Upper lobe of left lung (tissue), 6 donors: ENCODE measurements at regions not wholly inside any gene's neighbourhood (a gene's known extent, or its start where the extent isn't known, plus 50 kb on each side); places are given as distances from the start of the nearest gene placed in this dataset.

Experiments
- ATAC-seq, 2 donors: fragments of 200-7000 bp; cut with Tn5 transposase; one replicate each; pipeline ENCODE4 v1.9.1; 2022; ENCODE audit warnings: mild to moderate bottlenecking in 2 of 2, moderate library complexity in 2 of 2; ENCODE audit not compliant: low FRiP score in 2 of 2
- DNase-seq, 2 donors: peaks; one replicate each; pipeline ENCODE4 v3.0.0-alpha.2; 2019 to 2020
- H3K27ac ChIP-seq, 4 donors: fragments of 200-600 bp; sonication (generic); one replicate each; pipeline ENCODE4 v1.5.1; 2016 to 2019
- H3K27me3 ChIP-seq, 4 donors: fragments of 200-600 bp; sonication (generic); one replicate each; pipeline ENCODE4 v1.5.1; 2017 to 2019
- H3K36me3 ChIP-seq, 4 donors: fragments of 200-600 bp; sonication (generic); one replicate each; pipeline ENCODE4 v1.5.1; 2016 to 2019
- H3K4me1 ChIP-seq, 4 donors: fragments of 200-600 bp; sonication (generic); one replicate each; pipeline ENCODE4 v1.5.1; 2018 to 2019
- H3K4me3 ChIP-seq, 4 donors: fragments of 200-600 bp; sonication (generic); one replicate each; pipeline ENCODE4 v1.5.1; 2017 to 2019; ENCODE audit warnings: mild to moderate bottlenecking in 2 of 4, moderate library complexity in 1 of 4
- H3K9me3 ChIP-seq, 4 donors: fragments of 200-600 bp; sonication (generic); one replicate each; pipeline ENCODE4 v1.5.1; 2018 to 2019
- CTCF ChIP-seq, 6 experiments: fragments of 450-650 bp in 4 of 6; fragments of 200-600 bp in 2 of 6; sonication (generic) in 2 of 6; IDR thresholded peaks; one replicate each; pipeline ENCODE4 v1.5.1; 2016 to 2019; ENCODE audit warnings: antibody characterized with exemption in 6 of 6
- EP300 ChIP-seq, 4 donors: sonication (generic); formaldehyde crosslinking; IDR thresholded peaks; one replicate each; pipeline ENCODE4 v1.5.1; 2017; ENCODE audit warnings: antibody characterized with exemption in 4 of 4, control low read depth in 2 of 4
- POLR2A ChIP-seq, 4 donors: fragments of 450-650 bp; IDR thresholded peaks; one replicate each; pipeline ENCODE4 v1.5.1; 2016 to 2017; ENCODE audit warnings: antibody characterized with exemption in 4 of 4, mild to moderate bottlenecking in 2 of 4
- POLR2AphosphoS5 ChIP-seq, 2 donors: sonication (generic); formaldehyde crosslinking; IDR thresholded peaks; one replicate each; pipeline ENCODE4 v1.5.1; 2017; ENCODE audit warnings: antibody characterized with exemption in 2 of 2
- WGBS, 2 donors: methylation state at CpG; one replicate each; pipeline ENCODE4 v1.1.5; 2017 to 2018; 5-methylcytosine and 5-hydroxymethylcytosine counted together
- donor health status: DM: no; HTN: no; CAD: no; lungs with moderate emphysema.
- donor health status: DM: no; HTN: yes; CAD: no; lungs with severe emphysema.

- WGBS, 2 donors = 74 to 75% methylated on average over 5 of the region's 5 CpGs
Observed at GRCh38 chr11:98862169-98862568, 158.6 kb upstream of the CNTN5 start.

GRCh38 chr11:98871690-98872089, 149.1 kb upstream of the CNTN5 start:
- H3K4me3 ChIP-seq = no peak overlapping the region
- no peak overlapping the region for H3K27ac ChIP-seq
- TF ChIP-seq CTCF (IDR thresholded peaks at IDR 0.05) (no peak), POLR2AphosphoS5 (IDR thresholded peaks at IDR 0.05) (no peak), POLR2A (IDR thresholded peaks at IDR 0.05) (no peak), EP300 (IDR thresholded peaks at IDR 0.05) (no peak)
- 87 to 89% methylated on average over 3 of the region's 3 CpGs for WGBS, 2 donors
- DNase-seq (no peak), ATAC-seq (no peak)
- H3K36me3 ChIP-seq = no peaks in the 10 kb centered on the region
- no peaks in the 10 kb centered on the region for H3K4me1 ChIP-seq
- H3K27me3 ChIP-seq = no peaks in the 10 kb centered on the region
- H3K9me3 ChIP-seq = no peaks in the 10 kb centered on the region

More at GRCh38 chr11:98862169-98862568, 158.6 kb upstream of the CNTN5 start:
- DNase-seq = no peak
- Histone ChIP-seq H3K4me1 (no peaks in the 10 kb centered on the region), H3K27me3 (no peaks in the 10 kb centered on the region), H3K27ac (no peak overlapping the region), H3K36me3 (no peaks in the 10 kb centered on the region), H3K9me3 (no peaks in the 10 kb centered on the region), H3K4me3 (no peak overlapping the region)
- TF ChIP-seq POLR2AphosphoS5 (IDR thresholded peaks at IDR 0.05) (no peak), POLR2A (IDR thresholded peaks at IDR 0.05) (no peak), CTCF (IDR thresholded peaks at IDR 0.05) (no peak), EP300 (IDR thresholded peaks at IDR 0.05) (no peak)
- ATAC-seq = no peak

- no peak for TF ChIP-seq CTCF (IDR thresholded peaks at IDR 0.05)
- no peak for TF ChIP-seq EP300 (IDR thresholded peaks at IDR 0.05)
- no peak for TF ChIP-seq POLR2AphosphoS5 (IDR thresholded peaks at IDR 0.05)
- no peak for TF ChIP-seq POLR2A (IDR thresholded peaks at IDR 0.05)
- H3K36me3 ChIP-seq = no peaks in the 10 kb centered on the region
- DNase-seq (no peak), ATAC-seq (no peak)
- H3K4me3 ChIP-seq = no peak overlapping the region
- H3K27ac ChIP-seq = no peak overlapping the region
- no peaks in the 10 kb centered on the region for H3K27me3 ChIP-seq
- no peaks in the 10 kb centered on the region for H3K9me3 ChIP-seq
- 61 to 79% methylated on average over 2 of the region's 2 CpGs for WGBS, 2 donors
- H3K4me1 ChIP-seq = no peaks in the 10 kb centered on the region
Observed at GRCh38 chr11:98874050-98874449, 146.7 kb upstream of the CNTN5 start.

GRCh38 chr11:98895936-98896335, 124.8 kb upstream of the CNTN5 start:
- Histone ChIP-seq H3K4me1 (no peaks in the 10 kb centered on the region), H3K27me3 (no peaks in the 10 kb centered on the region), H3K4me3 (no peak overlapping the region), H3K9me3 (no peaks in the 10 kb centered on the region), H3K27ac (no peak overlapping the region), H3K36me3 (no peaks in the 10 kb centered on the region)
- WGBS, 2 donors = 88 to 100% methylated on average over 1 of the region's 1 CpG
- DNase-seq (no peak), ATAC-seq (no peak)
- no peak for TF ChIP-seq CTCF (IDR thresholded peaks at IDR 0.05)
- TF ChIP-seq EP300 (IDR thresholded peaks at IDR 0.05) = no peak
- no peak for TF ChIP-seq POLR2AphosphoS5 (IDR thresholded peaks at IDR 0.05)
- no peak for TF ChIP-seq POLR2A (IDR thresholded peaks at IDR 0.05)

GRCh38 chr11:98940913-98941312, 79.8 kb upstream of the CNTN5 start:
- no peaks in the 10 kb centered on the region for H3K27me3 ChIP-seq
- H3K4me3 ChIP-seq = no peak overlapping the region
- H3K4me1 ChIP-seq = no peaks in the 10 kb centered on the region
- WGBS, 2 donors = 41 to 45% methylated on average over 1 of the region's 1 CpG
- TF ChIP-seq POLR2AphosphoS5 (IDR thresholded peaks at IDR 0.05) (no peak), CTCF (IDR thresholded peaks at IDR 0.05) (no peak), EP300 (IDR thresholded peaks at IDR 0.05) (no peak), POLR2A (IDR thresholded peaks at IDR 0.05) (no peak)
- H3K36me3 ChIP-seq = no peaks in the 10 kb centered on the region
- no peak for ATAC-seq
- no peak overlapping the region for H3K27ac ChIP-seq
- peaks cover 0 to 4% (median 0%) of the 10 kb centered on the region in 4 donors for H3K9me3 ChIP-seq
- peak in 1 of 2 donors; percentile 23 for DNase-seq
